GM19239 (cell line): ENCODE measurements at regions not wholly inside any gene's neighbourhood (a gene's known extent, or its start where the extent isn't known, plus 50 kb on each side); places are given as distances from the start of the nearest gene placed in this dataset.
"Not testable (repeated sequence)": the region's sequence is repeated elsewhere in the genome, so short reads cannot be mapped to it uniquely, and the experiment has no call there.

Experiments used
- DNase-seq: peaks from one replicate; pipeline ENCODE4 v3.0.0; 2011; ENCODE audit warnings: low spot score; ENCODE audit not compliant: insufficient read length
- FAIRE-seq: peaks from 2 replicates; lab custom pipeline; 2011; peaks lifted over from hg19 to GRCh38; lab: Jason Lieb, UNC

GRCh38 chr12:131327521-131328488 lies 374.1 kb downstream of the ADGRD1 start:
- no peak for DNase-seq
- FAIRE-seq, result no peak

DNA sequence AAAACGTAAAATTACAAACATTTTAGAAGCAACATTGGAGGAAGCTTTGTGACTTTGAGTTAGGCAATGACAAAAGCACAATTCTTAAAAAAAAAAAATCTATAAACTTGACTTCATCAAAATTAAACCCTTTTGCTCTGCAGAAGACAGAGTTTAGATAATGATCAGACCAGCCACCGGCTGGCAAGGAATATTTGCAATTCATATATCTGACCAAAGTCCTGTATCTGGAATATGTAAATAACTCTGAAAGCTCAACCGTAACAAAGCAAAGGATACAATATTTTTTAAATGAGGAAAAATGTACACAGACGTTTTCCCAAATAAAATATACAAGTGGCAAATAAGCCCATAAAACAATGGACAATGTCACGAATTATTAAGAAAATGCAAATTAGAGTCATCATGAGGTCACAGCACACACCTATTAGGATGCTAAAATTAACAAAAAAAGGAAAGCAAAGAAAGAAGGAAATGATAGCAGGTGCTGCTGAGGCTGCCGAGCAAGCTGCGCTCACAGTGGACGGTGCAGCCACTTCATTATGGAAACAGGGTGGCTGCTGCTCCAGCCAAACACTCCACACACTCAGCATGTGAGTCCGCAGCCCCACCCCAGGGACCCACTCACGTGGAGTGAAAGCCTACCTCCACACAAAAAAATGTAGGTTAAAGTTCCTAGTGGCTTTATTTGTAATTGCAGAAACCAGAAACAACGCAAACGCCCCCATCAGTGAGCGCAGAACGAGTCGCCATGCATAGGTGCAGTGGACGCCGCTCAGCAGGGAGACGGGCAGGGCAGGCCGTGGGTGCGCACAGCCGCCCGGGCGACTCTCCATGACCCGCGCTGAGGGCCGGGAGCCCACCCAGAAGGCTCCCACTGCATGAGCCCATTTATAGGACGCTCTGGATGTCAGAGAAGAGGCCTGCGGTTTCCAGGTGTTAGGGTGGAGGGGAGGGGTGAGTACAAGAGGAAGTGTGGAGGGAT lies 375.4 kb downstream of the ADGRD1 start:
- not testable (repeated sequence) for FAIRE-seq, DNase-seq

- DNase-seq (no peak), FAIRE-seq (no peak)
These were observed 376.6 kb downstream of the ADGRD1 start for GRCh38 chr12:131330106-131330815.

DNA sequence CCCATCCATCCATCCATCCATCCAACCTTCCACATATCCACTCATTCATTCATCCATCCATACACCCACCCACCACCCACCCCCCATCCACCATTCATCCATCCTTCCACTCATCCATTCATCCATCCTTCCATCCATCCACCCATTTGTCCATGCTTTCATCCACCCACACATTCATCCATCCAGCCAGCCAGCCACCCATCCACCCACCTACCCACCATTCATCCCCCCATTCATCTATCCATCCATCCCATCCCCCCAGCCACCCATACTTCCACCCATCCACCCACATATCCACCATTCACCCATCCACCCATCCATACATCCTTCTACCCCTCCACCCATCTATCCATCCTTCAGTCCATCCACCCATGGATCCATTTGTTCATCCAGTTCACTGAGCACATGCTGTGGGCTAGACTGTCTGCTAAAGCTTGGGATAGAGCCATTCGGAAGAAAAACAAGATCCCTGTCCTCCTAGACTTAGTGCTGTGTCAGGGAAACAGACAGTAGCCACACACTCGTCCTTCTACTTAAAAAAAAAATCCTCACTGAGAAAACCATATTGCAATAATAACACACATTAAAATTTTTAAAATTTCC lies 377.5 kb downstream of the ADGRD1 start:
- FAIRE-seq (no peak), DNase-seq (no peak)

GRCh38 chr12:131332224-131332623 lies 378.5 kb downstream of the ADGRD1 start:
- FAIRE-seq (no peak), DNase-seq (no peak)

DNA sequence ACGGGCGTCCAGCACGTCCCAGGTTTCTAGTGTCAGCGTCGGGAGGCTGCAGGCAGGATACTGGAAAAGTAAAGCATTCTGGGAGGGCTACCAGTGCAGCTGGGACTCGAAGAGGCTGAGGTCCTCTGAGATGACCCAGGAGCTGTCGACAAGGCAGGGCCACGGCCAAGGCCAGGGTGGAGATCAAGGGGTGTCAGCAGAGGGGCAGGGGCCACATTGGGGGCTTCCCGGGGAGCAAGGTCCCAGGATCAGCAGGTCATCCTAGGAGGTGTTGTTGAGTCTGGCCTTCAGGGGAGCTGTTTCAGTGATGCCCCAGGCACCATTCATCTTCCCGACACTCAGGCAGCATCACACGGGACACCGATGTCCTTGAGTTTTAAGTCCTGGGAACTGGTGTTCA lies 377.8 kb upstream of the SFSWAP start:
- no peak for FAIRE-seq

GRCh38 chr12:131333621-131334440 lies 377.1 kb upstream of the SFSWAP start:
- FAIRE-seq, result no peak
- no peak for DNase-seq

More for the DNA sequence above, 377.8 kb upstream of the SFSWAP start:
- no peak for DNase-seq

DNA sequence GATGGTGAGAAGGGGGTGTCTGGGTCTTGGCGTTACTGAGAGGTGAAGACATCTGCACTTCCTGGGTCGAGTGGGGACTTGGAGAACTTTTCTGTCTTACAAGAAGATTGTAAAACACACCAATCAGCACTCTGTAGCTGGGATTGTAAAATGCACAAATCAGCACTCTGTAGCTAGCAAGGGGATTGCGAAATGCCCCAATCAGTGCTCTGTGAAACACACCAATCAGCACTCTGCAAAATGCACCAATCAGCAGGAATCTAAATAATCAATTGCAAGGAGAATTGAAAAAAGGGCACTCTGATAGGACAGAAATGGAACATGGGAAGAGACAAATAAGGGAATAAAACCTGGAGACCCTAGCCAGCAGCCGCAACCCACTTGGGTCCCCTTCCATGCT lies 376.1 kb upstream of the SFSWAP start:
- DNase-seq, result no peak
- no peak for FAIRE-seq

DNA sequence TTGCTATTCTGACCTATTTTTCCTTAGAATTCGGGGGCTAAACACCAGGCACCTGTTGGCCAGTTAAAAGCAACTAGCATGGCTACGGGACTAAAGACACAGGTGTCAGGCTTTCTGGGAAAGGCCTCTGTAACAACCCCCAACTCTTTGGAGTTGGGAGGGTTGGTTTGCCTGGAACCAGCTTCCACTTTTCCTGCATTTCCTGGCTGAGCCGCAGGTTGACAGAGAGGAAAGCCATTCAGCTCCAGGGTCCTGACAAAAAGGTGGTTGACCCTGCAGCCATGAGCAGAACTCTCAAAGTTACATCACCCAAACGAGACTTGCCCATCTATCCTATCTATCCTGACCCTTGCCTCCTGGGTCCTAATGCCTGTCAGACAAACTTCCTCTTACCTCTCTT lies 375.4 kb upstream of the SFSWAP start:
- DNase-seq (no peak), FAIRE-seq (no peak)

DNA sequence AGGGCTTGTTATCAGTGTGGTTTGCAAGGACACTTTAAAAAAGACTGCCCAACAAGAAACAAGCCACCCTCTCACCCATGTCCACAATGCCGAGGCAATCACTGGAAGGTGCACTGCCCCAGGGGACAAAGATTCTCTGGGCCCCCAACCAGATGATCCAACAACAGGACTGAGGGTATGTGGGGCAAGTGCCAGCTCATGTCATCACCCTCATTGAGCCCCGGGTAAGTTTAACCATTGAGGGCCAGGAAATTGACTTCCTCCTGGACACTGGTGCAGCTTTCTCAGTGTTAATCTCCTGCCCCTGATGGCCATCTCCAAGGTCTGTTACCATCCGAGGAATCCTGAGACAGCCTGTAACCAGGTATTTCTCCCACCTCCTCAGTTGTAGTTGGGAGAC lies 373.0 kb upstream of the SFSWAP start:
- FAIRE-seq, result not testable (repeated sequence)

DNA sequence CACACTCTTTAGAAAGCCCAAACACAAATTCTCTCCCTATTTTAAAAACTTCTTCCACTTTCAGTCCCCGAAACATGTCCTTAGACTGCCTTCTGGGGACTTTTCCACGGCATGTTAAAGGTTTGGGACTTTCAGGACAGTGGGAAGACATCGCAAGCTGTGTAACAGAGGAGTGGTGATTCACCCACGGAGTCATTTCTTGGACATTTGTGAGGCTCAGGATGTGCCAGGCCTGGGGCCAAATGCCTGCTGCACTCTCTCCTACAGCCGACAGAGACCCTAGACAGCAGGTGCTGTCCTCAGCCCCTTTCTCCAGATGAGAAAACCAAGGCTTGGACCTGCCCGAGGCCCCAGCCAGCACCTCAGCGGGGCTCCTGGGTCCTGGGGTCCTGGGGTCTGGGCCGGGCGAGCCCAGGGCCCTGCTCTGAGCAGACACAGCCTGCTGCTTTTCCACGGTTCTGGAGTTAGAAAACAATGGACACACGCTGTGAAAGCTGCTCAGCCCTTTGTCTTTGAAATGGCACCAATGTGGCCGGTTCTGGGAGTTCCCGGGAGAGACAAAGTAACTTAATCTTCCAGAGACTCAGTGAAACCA lies 370.2 kb upstream of the SFSWAP start:
- no peak for DNase-seq
- FAIRE-seq, result no peak

More for the DNA sequence above, 373.0 kb upstream of the SFSWAP start:
- DNase-seq, result not testable (repeated sequence)

- not testable (repeated sequence) for DNase-seq, FAIRE-seq
These were observed 369.3 kb upstream of the SFSWAP start for GRCh38 chr12:131341608-131342007.

DNA sequence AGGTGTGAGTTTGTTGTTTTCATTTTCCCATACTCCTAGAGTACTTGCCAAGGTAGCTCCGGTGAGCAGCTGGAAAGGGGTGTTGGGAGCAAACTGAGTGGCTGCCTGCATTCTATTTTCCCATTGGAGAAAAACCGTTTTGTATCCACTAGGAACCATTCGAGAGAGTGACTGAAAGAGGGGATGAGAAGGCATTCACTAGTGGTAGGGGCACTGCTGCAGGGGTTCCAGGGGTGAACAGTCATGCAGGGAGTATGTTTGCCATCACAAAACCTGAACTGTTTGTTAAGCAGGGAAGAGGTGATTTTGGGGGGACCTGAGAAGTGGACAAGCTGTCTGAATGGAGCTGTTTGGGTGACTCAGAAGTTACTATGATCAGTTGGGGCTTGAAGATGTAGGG lies 367.5 kb upstream of the SFSWAP start:
- DNase-seq, FAIRE-seq: not testable (repeated sequence)

DNA sequence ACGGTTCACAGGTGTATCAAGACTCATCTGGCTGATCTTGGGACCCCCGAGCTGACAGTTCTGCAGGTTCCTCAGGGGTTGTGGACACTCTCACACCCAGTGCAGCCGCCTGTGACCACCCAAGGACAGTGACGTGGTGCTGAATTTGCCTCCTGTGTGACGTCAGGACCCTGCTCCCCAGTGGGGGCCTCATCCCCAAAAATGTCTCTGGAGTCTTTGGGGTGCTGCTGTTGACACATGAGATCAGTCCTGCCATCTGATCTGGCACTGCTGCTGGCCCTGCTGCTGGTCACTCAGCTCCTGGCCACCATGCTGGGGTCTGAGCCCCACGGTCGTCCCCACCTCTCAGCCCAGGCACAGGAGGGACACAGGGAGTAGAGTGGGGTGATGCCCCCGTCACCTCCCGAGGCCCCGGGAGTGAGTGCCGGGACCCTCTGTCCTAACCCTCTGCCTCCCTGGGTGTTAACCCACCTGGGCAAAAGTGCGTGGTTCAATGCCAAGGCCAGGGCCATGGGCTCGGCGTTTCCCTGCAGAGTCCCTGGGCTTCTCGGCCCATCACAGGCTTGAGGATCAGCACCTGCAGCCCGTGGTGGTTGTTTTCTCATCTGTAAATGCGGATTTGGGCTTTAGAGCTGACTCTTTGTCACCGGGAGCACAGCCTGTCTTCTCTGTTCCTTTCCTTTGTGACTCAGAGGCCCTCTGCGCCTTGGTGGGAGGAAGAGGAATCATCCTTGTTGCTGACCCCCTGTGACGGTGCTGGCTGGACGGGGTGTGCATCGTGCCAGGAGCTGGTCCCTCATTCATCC lies 366.0 kb upstream of the SFSWAP start:
- not testable (repeated sequence) for DNase-seq, FAIRE-seq

DNA sequence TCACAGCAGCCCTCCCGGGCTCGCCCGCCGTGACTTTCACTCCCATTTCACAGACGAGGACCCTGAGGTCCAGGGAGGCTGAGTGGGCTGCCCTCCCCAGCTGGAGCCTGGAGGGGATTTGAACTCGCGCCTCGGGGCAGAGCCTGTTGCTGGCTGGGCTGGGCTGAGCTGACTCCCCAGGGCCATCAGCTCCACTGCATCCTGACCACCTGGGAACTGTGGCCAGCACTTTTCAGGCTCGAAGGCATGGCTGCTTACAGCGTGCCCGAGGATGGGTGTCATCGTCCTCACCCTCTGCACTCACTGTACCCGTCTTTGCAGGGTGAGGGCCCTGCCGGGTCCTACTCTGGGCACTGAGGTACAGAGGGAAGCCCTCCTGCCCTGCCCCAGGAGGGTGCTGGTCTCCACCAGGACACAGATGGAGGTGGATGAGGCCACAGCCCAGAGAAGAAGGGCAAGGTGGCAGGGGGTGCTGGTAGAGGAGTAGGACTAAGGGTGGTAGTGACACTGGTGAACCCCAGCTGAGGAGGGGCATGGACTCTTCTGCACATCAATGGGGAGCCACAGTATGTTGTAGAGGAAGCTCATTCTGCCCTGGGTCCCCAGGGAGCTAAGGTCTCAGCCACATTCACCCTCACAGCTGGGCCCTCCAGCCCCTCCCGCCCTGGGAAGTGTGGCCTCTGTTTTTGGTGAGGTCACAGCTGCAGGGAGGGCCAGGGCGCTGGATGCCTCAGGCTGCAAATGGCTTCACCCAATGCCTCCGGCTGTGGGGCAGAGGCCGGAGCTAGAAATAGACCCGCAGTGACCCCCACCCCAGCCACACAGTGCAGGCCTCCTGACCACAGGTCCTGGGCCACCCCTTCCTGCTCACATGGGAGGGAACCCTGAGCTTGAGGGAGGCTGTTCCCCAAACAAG lies 365.1 kb upstream of the SFSWAP start:
- DNase-seq, result no peak
- FAIRE-seq, result no peak

- DNase-seq (no peak), FAIRE-seq (no peak)
These were observed 364.1 kb upstream of the SFSWAP start for GRCh38 chr12:131346555-131347344.
